Endothelial cell of umbilical vein (primary cell): ENCODE measurements at regions not wholly inside any gene's neighbourhood (a gene's known extent, or its start where the extent isn't known, plus 50 kb on each side); places are given as distances from the start of the nearest gene placed in this dataset.

Experiments
- BruUV-seq: library from RNA; stranded (reverse); fragments of 400-500 nt; replicated peaks from 2 replicates; lab custom pipeline; 2021; lab: Mats Ljungman, UMichigan
- CTCF ChIA-PET: fragments of 300-600, 350-600 bp; sonication (Branson Sonifier 250); formaldehyde crosslinking; loops from one replicate; lab custom pipeline; 2021; ENCODE audit warnings: antibody characterized with exemption, inconsistent platforms; lab: Charles Lee
- POLR2A ChIA-PET: fragments of 300-600, 350-600 bp; sonication (Branson Sonifier 250); formaldehyde crosslinking; loops from one replicate; lab custom pipeline; 2021; ENCODE audit warnings: antibody characterized with exemption, inconsistent platforms; lab: Charles Lee
- DNase-seq: peaks from one replicate; pipeline ENCODE4 v3.0.0-alpha.2; 2011; ENCODE audit warnings: low read depth, low spot score
- FAIRE-seq: peaks from 2 replicates; lab custom pipeline; 2011; peaks lifted over from hg19 to GRCh38; lab: Jason Lieb, UNC
- H2AFZ ChIP-seq: 2 replicates; pipeline ENCODE4 v1.6.0; 2012; ENCODE audit warnings: low read depth, low read length, control low read depth, inconsistent platforms
- H3K27ac ChIP-seq: 2 replicates; pipeline ENCODE4 v1.5.1; 2011; ENCODE audit warnings: low read depth, mild to moderate bottlenecking, control low read depth, low read length, moderate library complexity; ENCODE audit not compliant: insufficient read depth
- H3K27me3 ChIP-seq, 2 experiments: 2 replicates each; pipeline versions ENCODE4 v1.6.0 to v1.6.1; 2011; ENCODE audit warnings: low read length in 2 of 2, mixed read lengths in 1 of 2; ENCODE audit not compliant: control insufficient read depth in 2 of 2, insufficient read depth in 2 of 2
- H3K36me3 ChIP-seq, 2 experiments: 2 replicates in 1 of 2; 3 replicates in 1 of 2; pipeline ENCODE4 v1.5.1; 2011; ENCODE audit warnings: low read length in 2 of 2, mild to moderate bottlenecking in 1 of 2, moderate library complexity in 1 of 2; ENCODE audit not compliant: control insufficient read depth in 2 of 2, insufficient read depth in 2 of 2; ENCODE audit errors: extremely low read depth in 1 of 2
- H3K4me1 ChIP-seq: 3 replicates; pipeline ENCODE4 v1.5.1; 2011; ENCODE audit warnings: mild to moderate bottlenecking, low read length; ENCODE audit not compliant: control insufficient read depth, insufficient read depth; ENCODE audit errors: extremely low read depth
- H3K4me2 ChIP-seq: 2 replicates; pipeline ENCODE4 v1.6.1; 2011; ENCODE audit warnings: low read length, control low read depth, mixed read lengths; ENCODE audit not compliant: insufficient read depth
- H3K4me3 ChIP-seq, 3 experiments: fragments of 200-600 bp in 1 of 3; sonication (generic), shearing (Covaris generic) in 1 of 3; replicated peaks in 1 of 3; 2 replicates each; pipeline ENCODE4 v1.5.1; 2011 to 2016; ENCODE audit warnings: control low read depth in 3 of 3, low read length in 3 of 3, mild to moderate bottlenecking in 2 of 3, inconsistent platforms in 1 of 3, low read depth in 1 of 3, moderate library complexity in 1 of 3; ENCODE audit not compliant: insufficient read depth in 1 of 3
- H3K79me2 ChIP-seq: 2 replicates; pipeline ENCODE4 v1.6.0; 2012; ENCODE audit warnings: low read length, inconsistent platforms; ENCODE audit not compliant: control insufficient read depth, insufficient read depth
- H3K9ac ChIP-seq: replicated peaks from 2 replicates; pipeline ENCODE3; 2011; ENCODE audit warnings: low read length, control low read depth; ENCODE audit not compliant: insufficient read depth; ENCODE audit errors: extremely low read depth
- H3K9me1 ChIP-seq: replicated peaks from 3 replicates; pipeline ENCODE4 v1.6.0; 2011; ENCODE audit warnings: mild to moderate bottlenecking, low read length; ENCODE audit not compliant: control insufficient read depth, insufficient read depth; ENCODE audit errors: extremely low read depth
- H3K9me3 ChIP-seq: replicated peaks from 2 replicates; pipeline ENCODE4 v1.5.1; 2012; ENCODE audit warnings: low read length, inconsistent platforms; ENCODE audit not compliant: control insufficient read depth, insufficient read depth
- H4K20me1 ChIP-seq: replicated peaks from 2 replicates; pipeline ENCODE3; 2011; ENCODE audit warnings: mild to moderate bottlenecking, low read length; ENCODE audit not compliant: control insufficient read depth, insufficient read depth; ENCODE audit errors: extremely low read depth
- CTCF ChIP-seq, 2 donors: IDR thresholded peaks; 1 replicate in 1 of 2; 2 replicates in 1 of 2; pipeline ENCODE4 v1.5.1; 2011; ENCODE audit warnings: low read length in 2 of 2, mild to moderate bottlenecking in 2 of 2, moderate library complexity in 2 of 2, control low read depth in 1 of 2, inconsistent platforms in 1 of 2, low read depth in 1 of 2; ENCODE audit not compliant: insufficient read depth in 1 of 2; ENCODE audit errors: extremely low read depth in 1 of 2
- EZH2 ChIP-seq: IDR thresholded peaks from 2 replicates; pipeline ENCODE4 v1.6.1; 2012; ENCODE audit warnings: borderline replicate concordance, low read depth, mild to moderate bottlenecking, moderate library complexity, low read length, inconsistent platforms; ENCODE audit not compliant: severe bottlenecking
- FOS ChIP-seq: IDR thresholded peaks from 2 replicates; pipeline ENCODE4 v1.6.1; 2011; ENCODE audit warnings: mild to moderate bottlenecking, low read length, moderate library complexity, borderline replicate concordance; ENCODE audit not compliant: insufficient read depth
- GATA2 ChIP-seq: IDR thresholded peaks from 2 replicates; pipeline ENCODE4 v1.7.0; 2011; ENCODE audit warnings: low read depth, mild to moderate bottlenecking, moderate library complexity, mixed read lengths, low read length; ENCODE audit not compliant: insufficient read length, insufficient read depth
- JUN ChIP-seq: IDR thresholded peaks from 2 replicates; pipeline ENCODE4 v1.6.1; 2011; ENCODE audit warnings: borderline replicate concordance, low read depth; ENCODE audit not compliant: insufficient read length, insufficient read depth
- MYC ChIP-seq: IDR thresholded peaks from one replicate; pipeline ENCODE4 v1.6.1; 2011; ENCODE audit warnings: mild to moderate bottlenecking, low read depth, low read length
- POLR2A ChIP-seq: IDR thresholded peaks from 2 replicates; pipeline ENCODE4 v1.6.1; 2012; ENCODE audit warnings: low read depth, mild to moderate bottlenecking, control low read depth, low read length
- POLR2AphosphoS5 ChIP-seq: IDR thresholded peaks from 2 replicates; pipeline ENCODE4 v1.6.1; 2012; ENCODE audit warnings: low read depth, mild to moderate bottlenecking, control low read depth, low read length, moderate library complexity; ENCODE audit not compliant: insufficient read depth
- dilution Hi-C: fragments of 300-500 bp; cut with MboI; formaldehyde crosslinking; loops from one replicate; pipeline ENCODE4 v1.15.0; 2019; ENCODE audit warnings: low sequenced_read_pairs; ENCODE audit not compliant: extremely low pct_ligation_motif_present
- intact Hi-C: fragments of 100-400 bp; cut with micrococcal nuclease; formaldehyde crosslinking; loops from one replicate; pipeline ENCODE4 v1.10.0; 2022
- TF ChIP-seq, protein P1 (sequence below): IDR thresholded peaks from 2 replicates; pipeline ENCODE4 v1.6.1; 2011; ENCODE audit not compliant: insufficient read depth, insufficient read length

- H3K9ac ChIP-seq, result no peak overlapping the region
- no peak overlapping the region for H3K27ac ChIP-seq
These were observed 478.0 kb downstream of the RMST start for GRCh38 chr12:97940629-97941028.

More at GRCh38 chr12:97940629-97941028, 478.0 kb downstream of the RMST start:
- DNase-seq (no peak), FAIRE-seq (no peak)
- dilution Hi-C loops, result no loop called here
- Histone ChIP-seq H3K36me3 (no peaks in the 10 kb centered on the region), H3K4me1 (no peaks in the 10 kb centered on the region), H3K9me3 (no peaks in the 10 kb centered on the region), H3K79me2 (no peaks in the 10 kb centered on the region), H2AFZ (no peak overlapping the region), H3K4me3 (no peak overlapping the region), H3K9me1 (no peaks in the 10 kb centered on the region), H4K20me1 (no peaks in the 10 kb centered on the region), H3K4me2 (no peak overlapping the region), H3K27me3 (no peaks in the 10 kb centered on the region)
- ChIA-PET CTCF (no interaction called here), POLR2A (no interaction called here)
- TF ChIP-seq POLR2A (no peak), EZH2 (no peak), GATA2 (no peak), CTCF (IDR thresholded peaks at IDR 0.05; ENCODE audit: extremely low read depth in 1 of 2, insufficient read depth in 1 of 2, low read depth in 1 of 2, low read length in 2 of 2) (no peak), POLR2AphosphoS5 (no peak), MYC (no peak), JUN (no peak), FOS (no peak)
- TF ChIP-seq, protein P1, sequence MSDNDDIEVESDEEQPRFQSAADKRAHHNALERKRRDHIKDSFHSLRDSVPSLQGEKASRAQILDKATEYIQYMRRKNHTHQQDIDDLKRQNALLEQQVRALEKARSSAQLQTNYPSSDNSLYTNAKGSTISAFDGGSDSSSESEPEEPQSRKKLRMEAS, result no peak
- no TSS peak for BruUV-seq
- intact Hi-C loops, result no loop called here
